ENCODE measurements at regions not wholly inside any gene's neighbourhood (a gene's known extent, or its start where the extent isn't known, plus 50 kb on each side); places are given as distances from the start of the nearest gene placed in this dataset.

GRCh38 chr3:64319391-64319790 is 94.1 kb upstream of the PRICKLE2 start:
- peak; percentile 56 for TF ChIP-seq CTCF (conservative IDR thresholded peaks at IDR 0.05; ENCODE audit: low read depth, low read length)
- H3K4me3 ChIP-seq (ENCODE audit: low read depth, low read length), result no peak overlapping the region
- DNase-seq (ENCODE audit: low read depth), result peak; percentile 46

- no peak for TF ChIP-seq CTCF (conservative IDR thresholded peaks at IDR 0.05; ENCODE audit: low read depth, low read length)
- no peak for DNase-seq (ENCODE audit: low read depth)
- H3K4me3 ChIP-seq (ENCODE audit: low read depth, low read length), result no peak overlapping the region
Measured at GRCh38 chr3:64318668-64319271, 93.5 kb upstream of the PRICKLE2 start.

- no peak overlapping the region for H3K4me3 ChIP-seq (ENCODE audit: low read depth, low read length)
- DNase-seq (ENCODE audit: low read depth), result peak; percentile 23
- no peak for TF ChIP-seq CTCF (conservative IDR thresholded peaks at IDR 0.05; ENCODE audit: low read depth, low read length)
Measured at GRCh38 chr3:64318001-64318400, 92.7 kb upstream of the PRICKLE2 start.

DNA sequence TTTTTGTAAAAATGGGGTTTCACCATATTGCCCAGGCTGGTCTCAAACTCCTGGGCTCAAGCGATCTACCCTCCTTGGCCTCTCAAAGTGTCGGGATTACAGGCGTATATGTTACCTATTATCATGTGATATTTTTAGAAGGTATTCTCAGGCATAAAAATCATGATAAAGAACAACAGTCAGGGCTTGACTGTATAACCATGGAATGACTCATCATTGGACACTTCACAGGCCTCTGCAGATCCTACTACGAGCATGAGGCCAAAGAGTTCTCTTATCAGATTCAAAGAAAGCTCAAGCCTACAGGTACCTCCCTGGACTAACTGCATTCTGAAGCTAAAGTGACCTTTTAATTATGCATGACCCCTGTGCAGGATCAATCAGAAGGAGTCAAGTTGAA is 91.7 kb upstream of the PRICKLE2 start:
- DNase-seq (ENCODE audit: low read depth), result peak; percentile 29
- no peak overlapping the region for H3K4me3 ChIP-seq (ENCODE audit: low read depth, low read length)
- TF ChIP-seq CTCF (conservative IDR thresholded peaks at IDR 0.05; ENCODE audit: low read depth, low read length), result no peak

DNA sequence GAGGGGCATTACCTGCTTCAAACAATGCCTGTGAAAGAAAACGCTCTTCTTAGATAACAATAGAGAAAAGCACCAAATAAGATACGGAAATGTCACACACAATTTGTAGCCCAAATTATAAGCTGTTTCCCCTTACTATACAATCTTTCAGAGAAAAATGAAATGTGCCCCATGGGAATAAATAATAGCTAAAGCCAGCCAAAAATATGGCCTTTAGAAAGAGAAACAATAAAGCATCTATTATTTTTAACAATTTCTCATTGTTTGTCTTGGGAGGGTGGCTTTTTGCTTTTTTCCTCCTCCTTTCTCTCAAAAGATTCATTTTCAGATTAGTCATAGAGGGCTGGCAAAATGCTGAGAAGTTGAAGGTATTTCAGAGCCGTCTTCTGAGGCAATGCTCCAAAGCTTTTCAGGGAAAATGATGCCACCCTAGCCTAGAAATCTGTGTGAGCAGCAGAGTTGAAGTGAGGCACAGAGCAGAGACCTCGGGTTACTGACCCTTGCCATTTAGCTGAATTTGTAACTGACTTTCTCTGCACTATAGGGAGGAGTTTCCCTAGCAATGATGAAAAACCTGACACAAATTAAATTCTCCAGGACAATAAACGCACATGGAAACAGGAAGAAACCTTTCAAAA is 86.3 kb upstream of the PRICKLE2 start:
- peak; percentile 26 for DNase-seq (ENCODE audit: low read depth)
- no peak for TF ChIP-seq CTCF (conservative IDR thresholded peaks at IDR 0.05; ENCODE audit: low read depth, low read length)
- no peak overlapping the region for H3K4me3 ChIP-seq (ENCODE audit: low read depth, low read length)

GRCh38 chr3:64308931-64309330 is 83.7 kb upstream of the PRICKLE2 start:
- no peak for TF ChIP-seq CTCF (conservative IDR thresholded peaks at IDR 0.05; ENCODE audit: low read depth, low read length)
- no peak for DNase-seq (ENCODE audit: low read depth)
- H3K4me3 ChIP-seq (ENCODE audit: low read depth, low read length), result no peak overlapping the region

GRCh38 chr3:64306745-64307144 is 81.5 kb upstream of the PRICKLE2 start:
- no peak for TF ChIP-seq CTCF (conservative IDR thresholded peaks at IDR 0.05; ENCODE audit: low read depth, low read length)
- DNase-seq (ENCODE audit: low read depth), result no peak
- no peak overlapping the region for H3K4me3 ChIP-seq (ENCODE audit: low read depth, low read length)
